Kidney (tissue), 13 donors: ENCODE measurements at regions not wholly inside any gene's neighbourhood (a gene's known extent, or its start where the extent isn't known, plus 50 kb on each side); places are given as distances from the start of the nearest gene placed in this dataset.

Source experiments
- DNase-seq, 5 donors: peaks; one replicate each; pipeline ENCODE4 v3.0.0-alpha.2; 2013 to 2020
- FAIRE-seq: peaks from 2 replicates; lab custom pipeline; 2012; peaks lifted over from hg19 to GRCh38; lab: Jason Lieb, UNC
- H3K27ac ChIP-seq, 2 donors: one replicate each; pipeline ENCODE4 v1.7.0; 2013; ENCODE audit warnings: low read depth in 2 of 2, low read length in 2 of 2, inconsistent platforms in 1 of 2
- H3K27me3 ChIP-seq: one replicate; pipeline ENCODE4 v1.7.1; 2013; ENCODE audit warnings: low read length, inconsistent platforms; ENCODE audit not compliant: control insufficient read depth, insufficient read depth
- H3K36me3 ChIP-seq, 3 donors: one replicate each; pipeline versions ENCODE4 v1.7.0 to v1.7.1; 2013; ENCODE audit warnings: low read length in 3 of 3, control low read depth in 1 of 3, inconsistent platforms in 1 of 3; ENCODE audit not compliant: insufficient read depth in 3 of 3, control insufficient read depth in 2 of 3
- H3K4me1 ChIP-seq, 3 donors: one replicate each; pipeline versions ENCODE4 v1.7.0 to v1.7.1; 2013; ENCODE audit warnings: low read length in 3 of 3, inconsistent platforms in 1 of 3, low read depth in 1 of 3; ENCODE audit not compliant: control insufficient read depth in 2 of 3, insufficient read depth in 2 of 3
- H3K4me3 ChIP-seq, 3 donors: one replicate each; pipeline versions ENCODE4 v1.7.0 to v1.8.1; 2013; ENCODE audit warnings: low read length in 3 of 3, control low read depth in 1 of 3, inconsistent platforms in 1 of 3
- H3K9ac ChIP-seq, 3 donors: one replicate each; pipeline versions ENCODE4 v1.7.0 to v1.7.1; 2013; ENCODE audit warnings: low read length in 3 of 3, control low read depth in 1 of 3, inconsistent platforms in 1 of 3
- H3K9me3 ChIP-seq, 3 donors: one replicate each; pipeline versions ENCODE4 v1.7.0 to v1.7.1; 2013; ENCODE audit warnings: low read length in 3 of 3, control low read depth in 1 of 3, inconsistent platforms in 1 of 3; ENCODE audit not compliant: control insufficient read depth in 2 of 3, insufficient read depth in 1 of 3
- CTCF ChIP-seq: IDR thresholded peaks from 3 replicates; pipeline ENCODE4 v1.5.1; 2012; ENCODE audit warnings: mild to moderate bottlenecking, moderate library complexity, borderline replicate concordance; ENCODE audit not compliant: insufficient read depth; ENCODE audit errors: extremely low read depth
- intact Hi-C: fragments of 100-400 bp; cut with DNase I; formaldehyde crosslinking; loops from one replicate; pipeline ENCODE4 v1.11.1; 2022
- donor health status: control.
- donor health status: control.
- donor health status: control.
- donor health status: control.
- donor health status: control.
- donor health status: DM: yes; HTN: yes; CAD: no.
- donor health status: Normal renal cell carcinoma (clear cell type).

- intact Hi-C loops: no loop called here
- FAIRE-seq: no peak
These were observed 53.1 kb upstream of the ARNT2 start for GRCh38 chr15:80350941-80351610.

More at GRCh38 chr15:80350941-80351610, 53.1 kb upstream of the ARNT2 start:
- Histone ChIP-seq H3K27ac (no peak overlapping the region), H3K9me3 (no peaks in the 10 kb centered on the region), H3K36me3 (no peaks in the 10 kb centered on the region), H3K4me3 (no peak overlapping the region), H3K9ac (no peak overlapping the region), H3K27me3 (no peaks in the 10 kb centered on the region), H3K4me1 (no peaks in the 10 kb centered on the region)
- DNase-seq: no peak
- no peak for TF ChIP-seq CTCF
